ENCODE measurements at regions not wholly inside any gene's neighbourhood (a gene's known extent, or its start where the extent isn't known, plus 50 kb on each side); places are given as distances from the start of the nearest gene placed in this dataset.
"Not testable (repeated sequence)": the region's sequence is repeated elsewhere in the genome, so short reads cannot be mapped to it uniquely, and the experiment has no call there.

DNA sequence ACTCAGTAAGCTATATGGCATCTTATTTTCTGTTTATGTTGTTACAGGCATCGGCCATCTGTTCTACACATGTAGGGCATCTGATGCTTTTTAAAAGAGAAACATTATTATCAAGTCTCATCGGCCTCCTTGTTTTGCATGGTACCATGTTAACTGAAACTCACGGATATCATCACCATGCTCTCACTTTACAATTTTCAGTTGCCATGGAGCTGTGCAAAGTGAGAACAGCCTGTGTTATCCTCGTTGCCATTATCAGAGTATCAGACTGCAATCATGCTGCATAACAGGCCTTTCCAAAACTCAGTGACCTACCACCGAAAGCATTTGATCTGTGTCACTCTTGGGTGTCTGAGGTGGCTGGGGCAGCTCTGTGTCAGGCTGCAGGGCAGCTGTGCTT is 110.3 kb downstream of the C17orf67 start:
- Histone ChIP-seq H3K27me3 (peaks cover 0 to 5% (median 0%) of the 10 kb centered on the region in 3 donors), H3K4me1 (no peaks in the 10 kb centered on the region), H3K4me3 (no peak overlapping the region), H3K27ac (no peak overlapping the region), H3K36me3 (no peaks in the 10 kb centered on the region), H3K9me3 (no peaks in the 10 kb centered on the region)
- TF ChIP-seq EP300 (IDR thresholded peaks at IDR 0.05) (no peak), POLR2A (IDR thresholded peaks at IDR 0.05) (no peak), CTCF (IDR thresholded peaks at IDR 0.05) (no peak), POLR2AphosphoS5 (IDR thresholded peaks at IDR 0.05) (no peak)
- WGBS, 5 donors = 62 to 73% (median 71%) methylated on average over 5 of the region's 5 CpGs
- DNase-seq = no peak
- intact Hi-C loops (cut with DNase I; ENCODE audit: low total_unique reads) = no loop called here

DNA sequence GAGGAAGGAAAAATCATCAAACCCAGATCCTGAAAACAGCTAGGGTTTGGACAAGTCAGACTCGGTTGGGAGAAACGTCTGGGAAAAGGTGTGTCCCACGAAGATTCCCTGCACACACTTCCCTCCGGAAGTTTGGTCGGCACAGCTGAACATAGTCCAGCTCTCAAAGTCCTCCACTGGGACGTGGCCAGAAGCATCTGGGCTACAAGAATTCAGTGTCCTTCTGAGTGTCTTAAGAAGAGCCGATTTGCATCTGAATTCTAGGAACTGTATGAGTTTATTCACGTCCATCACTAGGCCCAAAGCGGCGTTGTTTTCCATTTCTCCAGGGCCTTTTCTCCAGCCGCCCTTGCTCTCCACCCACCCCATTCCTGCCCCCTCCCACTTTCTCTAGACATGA is 109.1 kb downstream of the C17orf67 start:
- WGBS, 5 donors = 63 to 75% (median 70%) methylated on average over 11 of the region's 11 CpGs
- intact Hi-C loops (cut with DNase I; ENCODE audit: low total_unique reads) = no loop called here
- H3K4me1 ChIP-seq = no peaks in the 10 kb centered on the region
- H3K27ac ChIP-seq = no peak overlapping the region
- peaks cover 0 to 6% (median 0%) of the 10 kb centered on the region in 3 donors for H3K27me3 ChIP-seq
- peak in 1 of 2 donors; percentile 22 for DNase-seq
- no peak overlapping the region for H3K4me3 ChIP-seq
- H3K9me3 ChIP-seq = no peaks in the 10 kb centered on the region
- H3K36me3 ChIP-seq = no peaks in the 10 kb centered on the region
- TF ChIP-seq POLR2AphosphoS5 (IDR thresholded peaks at IDR 0.05) (no peak), EP300 (IDR thresholded peaks at IDR 0.05) (no peak), POLR2A (IDR thresholded peaks at IDR 0.05) (no peak), CTCF (IDR thresholded peaks at IDR 0.05) (no peak)

DNA sequence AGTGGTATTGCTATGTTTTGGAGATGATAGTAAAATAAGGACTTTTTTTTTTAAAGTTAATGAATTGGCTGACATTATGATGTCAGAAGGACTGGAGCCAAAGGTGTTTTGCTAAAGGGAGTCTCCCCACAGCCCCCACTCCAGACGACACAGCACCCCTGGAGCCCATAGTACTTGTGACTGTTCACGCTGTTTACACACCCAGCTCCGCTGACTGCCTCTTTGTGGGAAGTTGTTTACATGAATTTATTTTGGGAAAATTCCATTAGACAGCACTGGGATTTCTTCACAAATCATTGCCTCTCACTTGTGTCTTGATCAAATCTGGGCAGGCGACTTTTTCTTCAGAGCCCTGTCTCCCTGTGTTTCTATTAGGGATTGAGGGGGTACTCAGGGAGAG is 108.6 kb downstream of the C17orf67 start:
- H3K27me3 ChIP-seq = peaks cover 0 to 6% (median 0%) of the 10 kb centered on the region in 3 donors
- 43 to 65% (median 52%) methylated on average over 4 of the region's 4 CpGs for WGBS, 5 donors
- H3K4me3 ChIP-seq = no peak overlapping the region
- H3K36me3 ChIP-seq = no peaks in the 10 kb centered on the region
- no peak overlapping the region for H3K27ac ChIP-seq
- intact Hi-C loops (cut with DNase I; ENCODE audit: low total_unique reads) = no loop called here
- H3K9me3 ChIP-seq = no peaks in the 10 kb centered on the region
- H3K4me1 ChIP-seq = no peaks in the 10 kb centered on the region
- TF ChIP-seq POLR2A (IDR thresholded peaks at IDR 0.05) (no peak), POLR2AphosphoS5 (IDR thresholded peaks at IDR 0.05) (no peak), CTCF (IDR thresholded peaks at IDR 0.05) (no peak), EP300 (IDR thresholded peaks at IDR 0.05) (no peak)
- DNase-seq = no peak

GRCh38 chr17:56727876-56728617 is 105.7 kb downstream of the C17orf67 start:
- Histone ChIP-seq H3K27ac (no peak overlapping the region), H3K36me3 (no peaks in the 10 kb centered on the region), H3K27me3 (peaks cover 0 to 6% (median 0%) of the 10 kb centered on the region in 3 donors), H3K4me1 (no peaks in the 10 kb centered on the region), H3K4me3 (no peak overlapping the region), H3K9me3 (no peaks in the 10 kb centered on the region)
- 77 to 80% (median 79%) methylated on average over 6 of the region's 6 CpGs for WGBS, 5 donors
- intact Hi-C loops (cut with DNase I; ENCODE audit: low total_unique reads) = no loop called here
- DNase-seq = no peak
- TF ChIP-seq POLR2AphosphoS5 (IDR thresholded peaks at IDR 0.05) = no peak
- TF ChIP-seq POLR2A (IDR thresholded peaks at IDR 0.05) = no peak
- no peak for TF ChIP-seq EP300 (IDR thresholded peaks at IDR 0.05)
- no peak for TF ChIP-seq CTCF (IDR thresholded peaks at IDR 0.05)

- intact Hi-C loops (cut with DNase I; ENCODE audit: low total_unique reads); H3K27ac ChIP-seq; H3K4me3 ChIP-seq; H3K9me3 ChIP-seq; H3K4me1 ChIP-seq; H3K36me3 ChIP-seq; H3K27me3 ChIP-seq; DNase-seq: not testable (repeated sequence)
- 87 to 93% (median 89%) methylated on average over 5 of the region's 5 CpGs for WGBS, 5 donors
Observed at GRCh38 chr17:56731096-56731495, 102.6 kb downstream of the C17orf67 start.

Measured in stomach (tissue), 8 donors.